Endothelial cell of umbilical vein (primary cell): ENCODE measurements at regions not wholly inside any gene's neighbourhood (a gene's known extent, or its start where the extent isn't known, plus 50 kb on each side); places are given as distances from the start of the nearest gene placed in this dataset.

Experiments
- BruUV-seq: library from RNA; stranded (reverse); fragments of 400-500 nt; replicated peaks from 2 replicates; lab custom pipeline; 2021; lab: Mats Ljungman, UMichigan
- CTCF ChIA-PET: fragments of 300-600, 350-600 bp; sonication (Branson Sonifier 250); formaldehyde crosslinking; loops from one replicate; lab custom pipeline; 2021; ENCODE audit warnings: antibody characterized with exemption, inconsistent platforms; lab: Charles Lee
- POLR2A ChIA-PET: fragments of 300-600, 350-600 bp; sonication (Branson Sonifier 250); formaldehyde crosslinking; loops from one replicate; lab custom pipeline; 2021; ENCODE audit warnings: antibody characterized with exemption, inconsistent platforms; lab: Charles Lee
- DNase-seq: peaks from one replicate; pipeline ENCODE4 v3.0.0-alpha.2; 2011; ENCODE audit warnings: low read depth, low spot score
- FAIRE-seq: peaks from 2 replicates; lab custom pipeline; 2011; peaks lifted over from hg19 to GRCh38; lab: Jason Lieb, UNC
- H2AFZ ChIP-seq: 2 replicates; pipeline ENCODE4 v1.6.0; 2012; ENCODE audit warnings: low read depth, low read length, control low read depth, inconsistent platforms
- H3K27ac ChIP-seq: 2 replicates; pipeline ENCODE4 v1.5.1; 2011; ENCODE audit warnings: low read depth, mild to moderate bottlenecking, control low read depth, low read length, moderate library complexity; ENCODE audit not compliant: insufficient read depth
- H3K27me3 ChIP-seq, 2 experiments: 2 replicates each; pipeline versions ENCODE4 v1.6.0 to v1.6.1; 2011; ENCODE audit warnings: low read length in 2 of 2, mixed read lengths in 1 of 2; ENCODE audit not compliant: control insufficient read depth in 2 of 2, insufficient read depth in 2 of 2
- H3K36me3 ChIP-seq, 2 experiments: 2 replicates in 1 of 2; 3 replicates in 1 of 2; pipeline ENCODE4 v1.5.1; 2011; ENCODE audit warnings: low read length in 2 of 2, mild to moderate bottlenecking in 1 of 2, moderate library complexity in 1 of 2; ENCODE audit not compliant: control insufficient read depth in 2 of 2, insufficient read depth in 2 of 2; ENCODE audit errors: extremely low read depth in 1 of 2
- H3K4me1 ChIP-seq: 3 replicates; pipeline ENCODE4 v1.5.1; 2011; ENCODE audit warnings: mild to moderate bottlenecking, low read length; ENCODE audit not compliant: control insufficient read depth, insufficient read depth; ENCODE audit errors: extremely low read depth
- H3K4me2 ChIP-seq: 2 replicates; pipeline ENCODE4 v1.6.1; 2011; ENCODE audit warnings: low read length, control low read depth, mixed read lengths; ENCODE audit not compliant: insufficient read depth
- H3K4me3 ChIP-seq, 3 experiments: fragments of 200-600 bp in 1 of 3; sonication (generic), shearing (Covaris generic) in 1 of 3; replicated peaks in 1 of 3; 2 replicates each; pipeline ENCODE4 v1.5.1; 2011 to 2016; ENCODE audit warnings: control low read depth in 3 of 3, low read length in 3 of 3, mild to moderate bottlenecking in 2 of 3, inconsistent platforms in 1 of 3, low read depth in 1 of 3, moderate library complexity in 1 of 3; ENCODE audit not compliant: insufficient read depth in 1 of 3
- H3K79me2 ChIP-seq: 2 replicates; pipeline ENCODE4 v1.6.0; 2012; ENCODE audit warnings: low read length, inconsistent platforms; ENCODE audit not compliant: control insufficient read depth, insufficient read depth
- H3K9ac ChIP-seq: replicated peaks from 2 replicates; pipeline ENCODE3; 2011; ENCODE audit warnings: low read length, control low read depth; ENCODE audit not compliant: insufficient read depth; ENCODE audit errors: extremely low read depth
- H3K9me1 ChIP-seq: replicated peaks from 3 replicates; pipeline ENCODE4 v1.6.0; 2011; ENCODE audit warnings: mild to moderate bottlenecking, low read length; ENCODE audit not compliant: control insufficient read depth, insufficient read depth; ENCODE audit errors: extremely low read depth
- H3K9me3 ChIP-seq: replicated peaks from 2 replicates; pipeline ENCODE4 v1.5.1; 2012; ENCODE audit warnings: low read length, inconsistent platforms; ENCODE audit not compliant: control insufficient read depth, insufficient read depth
- H4K20me1 ChIP-seq: replicated peaks from 2 replicates; pipeline ENCODE3; 2011; ENCODE audit warnings: mild to moderate bottlenecking, low read length; ENCODE audit not compliant: control insufficient read depth, insufficient read depth; ENCODE audit errors: extremely low read depth
- FOS ChIP-seq: IDR thresholded peaks from 2 replicates; pipeline ENCODE4 v1.6.1; 2011; ENCODE audit warnings: mild to moderate bottlenecking, low read length, moderate library complexity, borderline replicate concordance; ENCODE audit not compliant: insufficient read depth
- GATA2 ChIP-seq: IDR thresholded peaks from 2 replicates; pipeline ENCODE4 v1.7.0; 2011; ENCODE audit warnings: low read depth, mild to moderate bottlenecking, moderate library complexity, mixed read lengths, low read length; ENCODE audit not compliant: insufficient read length, insufficient read depth
- JUN ChIP-seq: IDR thresholded peaks from 2 replicates; pipeline ENCODE4 v1.6.1; 2011; ENCODE audit warnings: borderline replicate concordance, low read depth; ENCODE audit not compliant: insufficient read length, insufficient read depth
- MAX ChIP-seq: IDR thresholded peaks from 2 replicates; pipeline ENCODE4 v1.6.1; 2011; ENCODE audit not compliant: insufficient read depth, insufficient read length
- POLR2A ChIP-seq: IDR thresholded peaks from 2 replicates; pipeline ENCODE4 v1.6.1; 2012; ENCODE audit warnings: low read depth, mild to moderate bottlenecking, control low read depth, low read length
- dilution Hi-C: fragments of 300-500 bp; cut with MboI; formaldehyde crosslinking; loops from one replicate; pipeline ENCODE4 v1.15.0; 2019; ENCODE audit warnings: low sequenced_read_pairs; ENCODE audit not compliant: extremely low pct_ligation_motif_present
- intact Hi-C: fragments of 100-400 bp; cut with micrococcal nuclease; formaldehyde crosslinking; loops from one replicate; pipeline ENCODE4 v1.10.0; 2022

- H3K9ac ChIP-seq: no peak overlapping the region
- TF ChIP-seq FOS (peak; percentile 73), POLR2A (no peak)
- no peaks in the 10 kb centered on the region for H3K9me1 ChIP-seq
- H3K9me3 ChIP-seq: no peaks in the 10 kb centered on the region
- intact Hi-C loops: no loop called here
- BruUV-seq: no TSS peak
- peaks cover 17% of the 10 kb centered on the region for H3K4me1 ChIP-seq
- H4K20me1 ChIP-seq: no peaks in the 10 kb centered on the region
- H3K27ac ChIP-seq: no peak overlapping the region
- H3K27me3 ChIP-seq: no peaks in the 10 kb centered on the region
- DNase-seq (no peak), FAIRE-seq (no peak)
- dilution Hi-C loops: no loop called here
- H2AFZ ChIP-seq: no peak overlapping the region
- no peaks in the 10 kb centered on the region for H3K36me3 ChIP-seq
- no peak overlapping the region for H3K4me3 ChIP-seq
- H3K79me2 ChIP-seq: no peaks in the 10 kb centered on the region
- ChIA-PET CTCF (interaction anchor here (1.7 to 2.9 kb wide), 2 partner anchors 15 to 20 kb away, joined by 5 to 7 read pairs; no protein-coding TSS in a partner anchor), POLR2A (no interaction called here)
- no peak overlapping the region for H3K4me2 ChIP-seq
These were observed 216.2 kb downstream of the DUSP6 start for GRCh38 chr12:89135976-89136634.

- H3K36me3 ChIP-seq: no peaks in the 10 kb centered on the region
- no peak overlapping the region for H3K4me2 ChIP-seq
- CTCF ChIA-PET: interaction anchor here (0.6 to 2.9 kb wide), 4 partner anchors 14 to 213 kb away, joined by 3 to 7 read pairs (median 5); no protein-coding TSS in a partner anchor
- H2AFZ ChIP-seq: peak overlapping the region; percentile 49
- peaks cover 17% of the 10 kb centered on the region for H3K4me1 ChIP-seq
- no peaks in the 10 kb centered on the region for H3K9me3 ChIP-seq
- H3K9ac ChIP-seq: no peak overlapping the region
- no peak overlapping the region for H3K4me3 ChIP-seq
- H3K27ac ChIP-seq: peak overlapping the region; percentile 8
- H4K20me1 ChIP-seq: no peaks in the 10 kb centered on the region
- no peaks in the 10 kb centered on the region for H3K27me3 ChIP-seq
- FAIRE-seq (peak; percentile 72), DNase-seq (peak; percentile 92)
- POLR2A ChIA-PET: interaction anchor here (0.7 to 1.2 kb wide), 2 partner anchors 212 to 327 kb away, joined by 5 to 6 read pairs; no protein-coding TSS in a partner anchor
- dilution Hi-C loops: no loop called here
- H3K9me1 ChIP-seq: no peaks in the 10 kb centered on the region
- TF ChIP-seq FOS: peak; percentile 9
- peak; percentile 79 for TF ChIP-seq GATA2
- peak; percentile 23 for TF ChIP-seq JUN
- TF ChIP-seq MAX: no peak
- no peaks in the 10 kb centered on the region for H3K79me2 ChIP-seq
- intact Hi-C loops: loop anchor here (1.0 kb wide), 1 partner anchor 212 kb away; no protein-coding TSS in a partner anchor
- no TSS peak for BruUV-seq
These were observed 218.0 kb downstream of the DUSP6 start for GRCh38 chr12:89134213-89134770.
